Gastrocnemius medialis (tissue), 4 donors: ENCODE measurements at regions not wholly inside any gene's neighbourhood (a gene's known extent, or its start where the extent isn't known, plus 50 kb on each side); places are given as distances from the start of the nearest gene placed in this dataset.

ENCODE experiments used
- ATAC-seq, 2 donors: fragments of 150-250 bp; one replicate each; pipeline ENCODE4 v1.9.1; 2016
- DNase-seq, 2 donors: peaks; one replicate each; pipeline ENCODE4 v3.0.0-alpha.2; 2019
- H3K27ac ChIP-seq, 4 donors: fragments of 200-600 bp; sonication (generic); 1 replicate in 1 of 4; 2 replicates in 3 of 4; pipeline ENCODE4 v1.5.1; 2016 to 2018; ENCODE audit warnings: mild to moderate bottlenecking in 2 of 4, moderate library complexity in 1 of 4
- H3K27me3 ChIP-seq, 3 donors: fragments of 200-600 bp; sonication (generic) in 2 of 3; 1 replicate in 1 of 3; 2 replicates in 2 of 3; pipeline versions ENCODE4 v1.5.1 to v1.6.0; 2016 to 2019; ENCODE audit warnings: mild to moderate bottlenecking in 1 of 3, moderate library complexity in 1 of 3
- H3K36me3 ChIP-seq, 2 donors: fragments of 200-600 bp; sonication (generic) in 1 of 2; one replicate each; pipeline ENCODE4 v1.5.1; 2017 to 2018
- H3K4me1 ChIP-seq, 2 donors: fragments of 200-600 bp; sonication (generic) in 1 of 2; one replicate each; pipeline ENCODE4 v1.5.1; 2016 to 2017; ENCODE audit warnings: mild to moderate bottlenecking in 2 of 2
- H3K4me3 ChIP-seq, 4 donors: fragments of 200-600 bp; sonication (generic) in 3 of 4; 1 replicate in 1 of 4; 2 replicates in 3 of 4; pipeline ENCODE4 v1.5.1; 2016 to 2019; ENCODE audit warnings: mild to moderate bottlenecking in 2 of 4
- H3K9me3 ChIP-seq, 3 donors: fragments of 200-600 bp; sonication (generic) in 2 of 3; 1 replicate in 1 of 3; 2 replicates in 2 of 3; pipeline ENCODE4 v1.5.1; 2016 to 2019
- POLR2A ChIP-seq, 2 donors: fragments of 450-650 bp; IDR thresholded peaks; one replicate each; pipeline ENCODE4 v1.6.1; 2017; ENCODE audit warnings: antibody characterized with exemption in 2 of 2, mild to moderate bottlenecking in 2 of 2, moderate library complexity in 2 of 2
- in situ Hi-C, 4 donors: fragments of 200-750 bp; cut with MboI; loops; one replicate each; pipeline versions ENCODE4 v1.15.0 to v1.8.0; 2017; ENCODE audit warnings: low sequenced_read_pairs in 4 of 4
- intact Hi-C: fragments of 100-400 bp; cut with DNase I; formaldehyde crosslinking; loops from one replicate; pipeline ENCODE4 v1.15.1; 2023; ENCODE audit warnings: low total_unique reads
- TF ChIP-seq, protein P1 (sequence below), 5 experiments: fragments of 450-650 bp in 3 of 5; fragments of 200-600 bp in 2 of 5; sonication (generic) in 2 of 5; IDR thresholded peaks in 4 of 5; conservative IDR thresholded peaks in 1 of 5; 1 replicate in 4 of 5; 2 replicates in 1 of 5; pipeline ENCODE4 v1.5.1; 2016 to 2019; ENCODE audit warnings: antibody characterized with exemption in 5 of 5, mild to moderate bottlenecking in 3 of 5, moderate library complexity in 3 of 5

DNA sequence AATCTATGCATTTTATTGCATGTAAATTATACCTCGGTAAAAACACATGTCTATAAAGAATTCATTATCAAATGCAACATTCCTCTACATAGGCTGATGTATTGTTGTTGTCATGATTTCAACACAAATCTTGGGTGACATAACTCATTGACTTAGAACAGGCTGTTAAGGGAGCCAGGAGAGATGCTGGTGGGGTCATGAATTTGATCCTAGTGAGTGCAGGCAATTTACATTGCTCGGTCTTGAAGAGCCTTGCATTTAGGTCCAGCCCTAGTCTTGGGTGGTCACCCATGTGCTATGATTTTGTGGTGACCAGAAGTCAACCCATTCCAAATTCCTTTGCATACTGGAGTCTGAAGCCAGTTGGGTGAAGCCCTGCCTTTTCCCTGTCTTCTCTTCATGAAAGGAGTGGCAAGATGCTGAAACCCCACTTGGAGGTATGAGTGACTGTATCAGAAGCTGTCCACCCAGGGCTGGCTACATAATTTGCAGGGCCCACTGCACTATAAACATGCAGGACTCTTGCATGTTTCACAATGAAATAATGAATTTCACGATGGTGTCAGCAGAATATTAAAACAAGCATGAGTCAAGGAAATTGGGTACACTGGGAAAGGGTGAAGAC, 59.2 kb downstream of the RPLP1 start:
- ATAC-seq (no peak), DNase-seq (no peak)
- intact Hi-C loops: no loop called here
- Histone ChIP-seq H3K27me3 (no peaks in the 10 kb centered on the region), H3K36me3 (no peaks in the 10 kb centered on the region), H3K4me1 (no peaks in the 10 kb centered on the region), H3K4me3 (no peak overlapping the region), H3K9me3 (no peaks in the 10 kb centered on the region), H3K27ac (no peak overlapping the region)
- in situ Hi-C loops: no loop called here
- TF ChIP-seq, protein P1, sequence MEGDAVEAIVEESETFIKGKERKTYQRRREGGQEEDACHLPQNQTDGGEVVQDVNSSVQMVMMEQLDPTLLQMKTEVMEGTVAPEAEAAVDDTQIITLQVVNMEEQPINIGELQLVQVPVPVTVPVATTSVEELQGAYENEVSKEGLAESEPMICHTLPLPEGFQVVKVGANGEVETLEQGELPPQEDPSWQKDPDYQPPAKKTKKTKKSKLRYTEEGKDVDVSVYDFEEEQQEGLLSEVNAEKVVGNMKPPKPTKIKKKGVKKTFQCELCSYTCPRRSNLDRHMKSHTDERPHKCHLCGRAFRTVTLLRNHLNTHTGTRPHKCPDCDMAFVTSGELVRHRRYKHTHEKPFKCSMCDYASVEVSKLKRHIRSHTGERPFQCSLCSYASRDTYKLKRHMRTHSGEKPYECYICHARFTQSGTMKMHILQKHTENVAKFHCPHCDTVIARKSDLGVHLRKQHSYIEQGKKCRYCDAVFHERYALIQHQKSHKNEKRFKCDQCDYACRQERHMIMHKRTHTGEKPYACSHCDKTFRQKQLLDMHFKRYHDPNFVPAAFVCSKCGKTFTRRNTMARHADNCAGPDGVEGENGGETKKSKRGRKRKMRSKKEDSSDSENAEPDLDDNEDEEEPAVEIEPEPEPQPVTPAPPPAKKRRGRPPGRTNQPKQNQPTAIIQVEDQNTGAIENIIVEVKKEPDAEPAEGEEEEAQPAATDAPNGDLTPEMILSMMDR (IDR thresholded peaks at IDR 0.05 in 4 of 5, conservative IDR thresholded peaks at IDR 0.05 in 1 of 5): no peak
- TF ChIP-seq POLR2A (IDR thresholded peaks at IDR 0.05): no peak

DNA sequence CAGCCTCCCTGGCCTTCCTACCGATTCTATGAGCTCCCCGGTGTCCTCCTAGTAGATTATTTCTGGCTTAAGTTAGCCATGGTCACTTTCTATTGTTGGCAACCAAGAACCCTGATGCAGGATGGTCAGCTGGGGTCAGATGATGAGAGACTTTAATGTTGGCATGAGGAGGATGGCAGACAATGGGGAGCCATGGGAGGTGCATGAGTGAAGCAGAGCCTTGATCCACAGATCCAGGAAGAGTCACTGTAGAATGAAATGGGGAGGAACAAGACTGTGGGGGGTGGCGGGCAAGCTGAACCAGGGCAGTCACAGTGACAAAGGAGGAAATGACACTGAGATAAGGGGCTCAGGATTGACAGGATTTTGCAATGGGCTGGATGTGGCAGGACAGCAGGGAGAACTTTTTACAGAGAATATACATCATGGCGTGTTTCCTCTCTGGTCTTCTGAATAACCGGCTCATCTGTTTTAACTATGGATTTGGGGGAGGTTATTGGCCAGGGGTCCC, 60.9 kb downstream of the RPLP1 start:
- ATAC-seq: no peak
- H3K36me3 ChIP-seq: no peaks in the 10 kb centered on the region
- H3K4me1 ChIP-seq: no peaks in the 10 kb centered on the region
- intact Hi-C loops: no loop called here
- H3K4me3 ChIP-seq: no peak overlapping the region
- no peaks in the 10 kb centered on the region for H3K9me3 ChIP-seq
- TF ChIP-seq POLR2A (IDR thresholded peaks at IDR 0.05): no peak
- TF ChIP-seq, protein P1 (IDR thresholded peaks at IDR 0.05 in 4 of 5, conservative IDR thresholded peaks at IDR 0.05 in 1 of 5): no peak
- no peak for DNase-seq
- in situ Hi-C loops: no loop called here
- H3K27me3 ChIP-seq: no peaks in the 10 kb centered on the region
- H3K27ac ChIP-seq: no peak overlapping the region

DNA sequence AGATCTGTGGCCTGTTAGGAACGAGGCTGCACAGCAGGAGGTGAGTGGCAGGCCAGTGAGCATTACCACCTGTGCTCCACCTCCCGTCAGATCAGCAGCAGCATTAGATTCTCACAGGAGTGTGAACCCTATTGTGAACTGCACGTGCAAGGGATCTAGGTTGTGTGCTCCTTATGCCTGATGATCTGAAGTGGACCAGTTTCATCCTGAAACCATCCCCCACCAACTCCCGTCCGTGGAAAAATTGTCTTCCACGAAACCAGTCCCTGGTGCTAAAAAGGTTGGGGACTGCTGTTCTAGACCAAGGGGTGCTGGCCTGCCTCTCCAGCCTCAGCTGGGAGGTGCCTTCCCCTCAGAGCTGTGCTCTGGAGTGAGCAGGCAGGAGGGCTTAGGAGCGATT, 61.4 kb downstream of the RPLP1 start:
- TF ChIP-seq POLR2A (IDR thresholded peaks at IDR 0.05): no peak
- TF ChIP-seq, protein P1 (IDR thresholded peaks at IDR 0.05 in 4 of 5, conservative IDR thresholded peaks at IDR 0.05 in 1 of 5): no peak
- Histone ChIP-seq H3K36me3 (no peaks in the 10 kb centered on the region), H3K9me3 (no peaks in the 10 kb centered on the region), H3K4me3 (no peak overlapping the region), H3K4me1 (no peaks in the 10 kb centered on the region), H3K27ac (no peak overlapping the region), H3K27me3 (no peaks in the 10 kb centered on the region)
- intact Hi-C loops (no loop called here), in situ Hi-C loops (no loop called here)
- ATAC-seq: no peak
- no peak for DNase-seq

DNA sequence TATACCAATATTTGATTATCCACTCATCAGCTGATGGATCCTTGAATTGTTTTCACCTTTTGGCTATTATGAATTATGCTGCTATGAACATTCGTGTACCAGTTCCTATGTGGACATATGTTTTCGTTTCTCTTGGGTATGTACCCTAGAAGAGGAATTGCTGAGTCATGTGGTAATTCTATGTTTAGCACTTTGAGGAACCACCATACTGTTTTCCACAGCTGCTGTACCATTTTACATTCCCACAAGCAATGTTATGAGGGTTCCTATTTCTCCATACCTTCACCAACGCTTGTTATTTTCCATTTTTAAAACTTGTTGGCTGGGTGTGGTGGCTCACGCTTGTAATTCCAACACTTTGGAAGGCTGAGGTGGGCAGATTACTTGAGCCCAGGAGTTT, 62.9 kb downstream of the RPLP1 start:
- no peak for DNase-seq
- ATAC-seq: no peak
- Histone ChIP-seq H3K4me1 (no peaks in the 10 kb centered on the region), H3K9me3 (no peaks in the 10 kb centered on the region), H3K4me3 (no peak overlapping the region), H3K36me3 (no peaks in the 10 kb centered on the region), H3K27me3 (no peaks in the 10 kb centered on the region), H3K27ac (no peak overlapping the region)
- intact Hi-C loops (no loop called here), in situ Hi-C loops (no loop called here)
- TF ChIP-seq, protein P1 (IDR thresholded peaks at IDR 0.05 in 4 of 5, conservative IDR thresholded peaks at IDR 0.05 in 1 of 5): no peak
- no peak for TF ChIP-seq POLR2A (IDR thresholded peaks at IDR 0.05)

DNA sequence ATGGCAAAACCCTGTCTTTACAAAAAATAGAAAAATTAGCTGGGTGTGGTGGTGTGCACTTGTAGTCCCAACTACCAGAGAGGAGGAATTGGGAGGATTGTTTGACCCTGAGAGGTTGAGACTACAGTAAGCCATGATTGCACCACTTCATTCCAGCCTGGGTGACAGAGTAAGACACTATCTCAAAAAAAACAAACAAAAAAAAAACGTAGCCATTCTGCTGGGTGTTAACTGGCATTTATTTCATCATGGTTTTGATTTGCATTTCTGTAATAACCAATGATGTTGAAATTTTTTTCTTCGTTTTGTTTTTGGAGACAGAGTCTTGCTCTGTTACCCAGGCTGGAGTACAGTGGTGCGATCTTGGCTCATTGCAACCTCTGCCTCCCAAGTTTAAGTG, 63.3 kb downstream of the RPLP1 start:
- H3K9me3 ChIP-seq: no peaks in the 10 kb centered on the region
- no peaks in the 10 kb centered on the region for H3K4me1 ChIP-seq
- H3K4me3 ChIP-seq: no peak overlapping the region
- no peaks in the 10 kb centered on the region for H3K36me3 ChIP-seq
- intact Hi-C loops: no loop called here
- no peak overlapping the region for H3K27ac ChIP-seq
- H3K27me3 ChIP-seq: no peaks in the 10 kb centered on the region
- no peak for DNase-seq
- no peak for ATAC-seq
- TF ChIP-seq, protein P1 (IDR thresholded peaks at IDR 0.05 in 4 of 5, conservative IDR thresholded peaks at IDR 0.05 in 1 of 5): no peak
- TF ChIP-seq POLR2A (IDR thresholded peaks at IDR 0.05): no peak
- in situ Hi-C loops: no loop called here
